Calu3 (cell line): ENCODE measurements at regions not wholly inside any gene's neighbourhood (a gene's known extent, or its start where the extent isn't known, plus 50 kb on each side); places are given as distances from the start of the nearest gene placed in this dataset.

Experiments used
- BruUV-seq: library from RNA; stranded (reverse); fragments of 400-500 nt; replicated peaks from 2 replicates; lab custom pipeline; 2021; lab: Mats Ljungman, UMichigan
- CTCF ChIA-PET: fragments of 300-600 bp; sonication (Branson Sonifier 250); formaldehyde crosslinking; loops from one replicate; lab custom pipeline; 2022; ENCODE audit warnings: antibody characterized with exemption; lab: Charles Lee
- DNase-seq: peaks from one replicate; pipeline ENCODE4 v3.0.0; 2022
- H3K27ac Mint-ChIP-seq: one replicate; pipeline ENCODE4 v1.8.0; 2022; ENCODE audit warnings: mixed read lengths; ENCODE audit not compliant: unreplicated experiment
- H3K27me3 Mint-ChIP-seq: one replicate; pipeline ENCODE4 v1.8.0; 2022; ENCODE audit warnings: mixed read lengths; ENCODE audit not compliant: unreplicated experiment
- H3K36me3 Mint-ChIP-seq: one replicate; pipeline ENCODE4 v1.8.0; 2022; ENCODE audit warnings: mild to moderate bottlenecking, moderate library complexity, mixed read lengths; ENCODE audit not compliant: insufficient read depth, unreplicated experiment
- H3K4me1 Mint-ChIP-seq: one replicate; pipeline ENCODE4 v1.8.0; 2022; ENCODE audit warnings: mild to moderate bottlenecking, low read depth, mixed read lengths; ENCODE audit not compliant: unreplicated experiment
- H3K4me3 Mint-ChIP-seq: one replicate; pipeline ENCODE4 v1.8.0; 2022; ENCODE audit warnings: mild to moderate bottlenecking, low read depth, moderate library complexity, mixed read lengths; ENCODE audit not compliant: unreplicated experiment
- H3K9me3 Mint-ChIP-seq: one replicate; pipeline ENCODE4 v1.8.0; 2022; ENCODE audit warnings: low read depth, mixed read lengths; ENCODE audit not compliant: unreplicated experiment
- CTCF ChIP-seq: fragments of 200-600 bp; IDR thresholded peaks from one replicate; pipeline ENCODE4 v1.8.0; 2022; ENCODE audit warnings: antibody characterized with exemption; ENCODE audit not compliant: unreplicated experiment
- intact Hi-C: fragments of 100-400 bp; cut with micrococcal nuclease; formaldehyde crosslinking; loops from one replicate; pipeline ENCODE4 v1.10.0; 2022; ENCODE audit not compliant: unreplicated experiment

- no TSS peak for BruUV-seq
- CTCF ChIA-PET, result no interaction called here
Measured at GRCh38 chr14:46596236-46596635, 55.3 kb downstream of the RPL10L start.

GRCh38 chr14:46582826-46583225 lies 68.8 kb downstream of the RPL10L start:
- Mint-ChIP-seq H3K36me3 (no peaks in the 10 kb centered on the region), H3K9me3 (peaks cover 2% of the 10 kb centered on the region), H3K27me3 (no peaks in the 10 kb centered on the region), H3K4me3 (no peak overlapping the region), H3K27ac (no peak overlapping the region), H3K4me1 (no peaks in the 10 kb centered on the region)
- BruUV-seq, result no TSS peak
- TF ChIP-seq CTCF, result no peak
- intact Hi-C loops, result no loop called here
- DNase-seq, result no peak
- CTCF ChIA-PET, result no interaction called here

More at GRCh38 chr14:46596236-46596635, 55.3 kb downstream of the RPL10L start:
- peaks cover 4% of the 10 kb centered on the region for H3K9me3 Mint-ChIP-seq
- no peak for DNase-seq
- no peak overlapping the region for H3K27ac Mint-ChIP-seq
- TF ChIP-seq CTCF, result no peak
- intact Hi-C loops, result no loop called here
- H3K27me3 Mint-ChIP-seq, result no peaks in the 10 kb centered on the region
- no peak overlapping the region for H3K4me3 Mint-ChIP-seq
- H3K4me1 Mint-ChIP-seq, result peaks cover 8% of the 10 kb centered on the region
- no peaks in the 10 kb centered on the region for H3K36me3 Mint-ChIP-seq

GRCh38 chr14:46581036-46581671 lies 70.4 kb downstream of the RPL10L start:
- intact Hi-C loops, result loop anchor here (2.0 kb wide), 1 partner anchor 460 kb away; no protein-coding TSS in a partner anchor
- CTCF ChIA-PET, result interaction anchor here (0.6 to 1.0 kb wide), 2 partner anchors 9 to 1890 kb away, joined by 3 read pairs; no protein-coding TSS in a partner anchor
- H3K36me3 Mint-ChIP-seq, result no peaks in the 10 kb centered on the region

GRCh38 chr14:46574978-46575375 lies 76.6 kb downstream of the RPL10L start:
- Mint-ChIP-seq H3K4me3 (no peak overlapping the region), H3K4me1 (no peaks in the 10 kb centered on the region), H3K9me3 (no peaks in the 10 kb centered on the region), H3K27ac (no peak overlapping the region), H3K27me3 (no peaks in the 10 kb centered on the region), H3K36me3 (no peaks in the 10 kb centered on the region)
- no TSS peak for BruUV-seq
- CTCF ChIA-PET, result no interaction called here
- intact Hi-C loops, result no loop called here
- no peak for TF ChIP-seq CTCF
- no peak for DNase-seq

More at GRCh38 chr14:46581036-46581671, 70.4 kb downstream of the RPL10L start:
- peaks cover 1% of the 10 kb centered on the region for H3K9me3 Mint-ChIP-seq
- no peak overlapping the region for H3K27ac Mint-ChIP-seq
- DNase-seq, result peak; percentile 50
- no peak overlapping the region for H3K4me3 Mint-ChIP-seq
- H3K4me1 Mint-ChIP-seq, result no peaks in the 10 kb centered on the region
- H3K27me3 Mint-ChIP-seq, result no peaks in the 10 kb centered on the region
- BruUV-seq, result no TSS peak
- TF ChIP-seq CTCF, result no peak
